ENCODE measurements at regions not wholly inside any gene's neighbourhood (a gene's known extent, or its start where the extent isn't known, plus 50 kb on each side); places are given as distances from the start of the nearest gene placed in this dataset.

- no peak for DNase-seq (ENCODE audit: low read depth in 2 of 2)
Measured at GRCh38 chr5:1669276-1670155, 130.1 kb downstream of the MRPL36 start.

GRCh38 chr5:1668141-1668721 lies 131.4 kb downstream of the MRPL36 start:
- DNase-seq (ENCODE audit: low read depth in 2 of 2): no peak

DNA sequence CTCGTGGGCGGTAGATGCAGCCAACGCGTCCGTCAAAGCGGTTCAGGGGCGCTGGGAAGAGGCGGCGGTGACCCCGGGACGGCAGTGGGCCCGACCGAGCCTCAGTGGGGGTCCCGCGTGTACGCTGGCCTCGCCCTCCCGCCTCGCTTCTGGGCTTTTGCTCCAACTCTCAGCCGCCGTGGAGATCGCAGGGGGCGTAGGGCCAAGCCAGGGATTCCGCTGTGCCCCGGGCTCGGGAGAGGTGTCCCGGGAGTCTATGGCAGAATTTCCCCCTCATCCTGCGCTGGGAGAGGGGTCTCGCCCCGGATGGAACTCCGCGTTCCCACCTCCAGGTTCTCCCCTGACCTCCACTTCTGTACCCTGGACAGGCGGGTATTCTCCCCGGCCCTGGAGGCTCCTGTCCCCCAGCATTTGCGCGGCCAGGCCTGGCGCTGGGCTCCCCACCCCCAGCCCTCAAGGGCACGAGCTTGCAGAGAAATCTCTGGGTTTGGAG lies 131.9 kb downstream of the MRPL36 start:
- DNase-seq (ENCODE audit: low read depth in 2 of 2): no peak

DNA sequence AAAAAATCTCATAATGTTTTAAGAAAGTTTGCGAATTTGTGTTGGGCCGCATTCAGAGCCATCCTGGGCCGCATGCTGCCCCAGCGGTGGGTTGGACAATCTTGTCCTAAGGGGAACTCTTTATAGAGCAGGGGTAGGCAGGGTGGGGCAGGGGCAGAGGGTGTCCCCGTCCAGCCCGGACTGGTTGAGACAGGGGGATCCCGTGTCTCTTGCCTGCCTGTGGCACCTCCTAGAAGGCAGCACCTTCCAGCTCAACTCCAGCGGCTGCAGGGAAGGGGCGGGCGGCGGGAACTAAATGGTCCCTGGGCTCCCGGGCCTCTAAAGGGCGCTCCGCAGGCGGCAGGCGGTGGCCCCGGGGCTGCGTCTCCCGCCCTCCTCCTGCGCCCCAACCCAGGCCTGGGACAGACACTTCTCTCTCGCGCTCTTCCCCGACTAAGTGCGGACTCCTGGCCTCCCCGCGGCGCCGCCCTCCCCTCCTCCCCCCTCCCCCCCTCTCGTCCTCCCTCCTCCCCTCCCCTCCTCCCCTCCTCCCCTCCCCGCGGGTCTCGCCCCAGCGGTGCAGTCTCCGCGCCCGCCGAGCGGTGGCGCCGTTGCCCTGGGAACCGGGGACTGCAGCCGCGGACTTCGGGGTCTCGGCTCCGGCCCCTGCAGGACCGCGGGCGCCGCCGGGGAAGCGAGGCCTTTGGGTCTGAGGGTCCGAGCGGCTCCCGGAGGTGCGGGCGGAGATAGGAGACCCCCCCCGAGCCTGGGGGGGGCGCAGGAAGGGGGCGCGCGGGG lies 132.6 kb downstream of the MRPL36 start:
- no peak for DNase-seq (ENCODE audit: low read depth in 2 of 2)

DNA sequence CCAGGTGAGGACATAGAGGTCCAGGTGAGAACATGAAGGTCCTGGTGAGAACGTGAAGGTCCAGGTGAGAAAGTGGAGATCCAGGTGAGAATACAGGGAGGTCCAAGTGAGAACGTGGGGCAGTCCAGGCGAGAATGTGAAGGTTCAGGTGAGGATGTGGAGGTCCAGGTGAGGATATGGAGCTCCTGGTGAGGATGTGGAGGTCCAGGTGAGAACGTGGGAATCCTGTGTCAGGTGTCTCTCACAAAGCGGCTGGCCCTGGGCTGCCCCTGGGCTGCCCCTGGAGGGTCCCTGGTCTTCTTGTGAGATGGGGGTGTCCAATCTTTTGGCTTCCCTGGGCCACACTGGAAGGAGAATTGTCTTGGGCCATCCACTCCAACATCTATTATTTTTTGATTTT lies 133.4 kb downstream of the MRPL36 start:
- no peak for DNase-seq (ENCODE audit: low read depth in 2 of 2)

- DNase-seq (ENCODE audit: low read depth in 2 of 2): no peak
Measured at GRCh38 chr5:1665803-1666202, 133.8 kb downstream of the MRPL36 start.

- no peak for DNase-seq (ENCODE audit: low read depth in 2 of 2)
Measured at GRCh38 chr5:1665231-1665630, 134.4 kb downstream of the MRPL36 start.

- DNase-seq (ENCODE audit: low read depth in 2 of 2): no peak
Measured at GRCh38 chr5:1663186-1663585, 136.5 kb downstream of the MRPL36 start.

- no peak for DNase-seq (ENCODE audit: low read depth in 2 of 2)
Measured at GRCh38 chr5:1662559-1663085, 137.0 kb downstream of the MRPL36 start.

GRCh38 chr5:1661831-1662558 lies 137.6 kb downstream of the MRPL36 start:
- no peak for DNase-seq (ENCODE audit: low read depth in 2 of 2)

DNA sequence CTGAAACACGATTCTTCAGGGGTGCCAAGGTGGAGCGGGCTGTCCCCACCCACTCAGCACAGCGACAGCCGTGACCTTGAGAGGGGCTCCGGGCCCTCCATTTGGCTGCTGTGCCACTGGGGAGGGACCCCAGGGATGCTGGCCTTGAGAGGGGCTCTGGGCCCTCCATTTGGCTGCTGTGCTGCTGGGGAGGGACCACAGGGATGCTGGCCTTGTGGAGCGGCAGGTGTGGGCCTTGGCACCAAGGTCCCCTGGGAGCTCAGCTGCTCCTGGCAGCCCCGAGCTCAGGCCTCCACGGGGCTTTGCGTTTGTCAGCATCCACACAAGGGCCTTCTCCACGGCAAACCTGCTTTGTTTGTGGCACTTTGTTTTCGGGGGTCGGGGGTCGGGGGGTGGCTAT lies 137.6 kb upstream of the LPCAT1 start:
- DNase-seq (ENCODE audit: low read depth in 2 of 2): no peak

DNA sequence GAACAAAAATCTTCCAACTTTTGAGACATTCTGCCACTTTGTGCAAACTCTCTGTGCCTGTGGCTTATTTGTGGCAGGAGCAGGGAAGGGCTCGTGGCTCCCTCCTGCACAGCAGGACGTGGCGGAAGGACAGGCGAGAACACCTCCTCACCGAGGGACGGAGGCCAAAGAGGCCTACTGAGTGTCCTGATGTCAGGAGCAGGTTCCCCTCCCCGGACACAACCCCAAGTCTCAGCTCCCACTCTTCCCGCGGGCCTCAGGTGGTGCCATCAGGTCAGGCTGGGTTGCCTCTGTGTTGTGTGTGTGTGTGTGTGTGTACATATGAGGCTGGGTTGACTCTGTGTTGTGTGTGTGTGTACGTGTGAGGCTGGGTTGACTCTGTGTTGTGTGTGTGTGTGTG lies 136.8 kb upstream of the LPCAT1 start:
- DNase-seq (ENCODE audit: low read depth in 2 of 2): no peak

DNA sequence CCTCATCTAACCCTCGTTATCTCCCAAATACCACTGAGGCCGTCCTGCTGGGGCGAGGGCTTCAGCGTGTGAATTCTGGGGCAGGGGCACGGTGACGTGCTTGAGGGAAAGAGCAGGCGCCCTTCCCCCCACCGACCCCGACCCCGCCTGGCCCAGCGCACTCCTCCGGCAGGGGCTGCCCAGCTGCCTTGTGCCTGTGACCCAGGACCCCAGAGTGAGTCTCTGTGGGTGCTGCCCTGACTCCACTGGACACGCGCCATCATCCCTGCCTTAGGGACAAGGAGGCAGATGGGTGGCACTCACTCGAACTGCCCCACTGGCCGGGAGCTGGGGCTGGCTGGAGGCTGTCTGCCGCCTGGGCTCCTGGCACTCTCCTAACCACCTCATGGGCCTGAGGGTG lies 136.2 kb upstream of the LPCAT1 start:
- no peak for DNase-seq (ENCODE audit: low read depth in 2 of 2)

DNA sequence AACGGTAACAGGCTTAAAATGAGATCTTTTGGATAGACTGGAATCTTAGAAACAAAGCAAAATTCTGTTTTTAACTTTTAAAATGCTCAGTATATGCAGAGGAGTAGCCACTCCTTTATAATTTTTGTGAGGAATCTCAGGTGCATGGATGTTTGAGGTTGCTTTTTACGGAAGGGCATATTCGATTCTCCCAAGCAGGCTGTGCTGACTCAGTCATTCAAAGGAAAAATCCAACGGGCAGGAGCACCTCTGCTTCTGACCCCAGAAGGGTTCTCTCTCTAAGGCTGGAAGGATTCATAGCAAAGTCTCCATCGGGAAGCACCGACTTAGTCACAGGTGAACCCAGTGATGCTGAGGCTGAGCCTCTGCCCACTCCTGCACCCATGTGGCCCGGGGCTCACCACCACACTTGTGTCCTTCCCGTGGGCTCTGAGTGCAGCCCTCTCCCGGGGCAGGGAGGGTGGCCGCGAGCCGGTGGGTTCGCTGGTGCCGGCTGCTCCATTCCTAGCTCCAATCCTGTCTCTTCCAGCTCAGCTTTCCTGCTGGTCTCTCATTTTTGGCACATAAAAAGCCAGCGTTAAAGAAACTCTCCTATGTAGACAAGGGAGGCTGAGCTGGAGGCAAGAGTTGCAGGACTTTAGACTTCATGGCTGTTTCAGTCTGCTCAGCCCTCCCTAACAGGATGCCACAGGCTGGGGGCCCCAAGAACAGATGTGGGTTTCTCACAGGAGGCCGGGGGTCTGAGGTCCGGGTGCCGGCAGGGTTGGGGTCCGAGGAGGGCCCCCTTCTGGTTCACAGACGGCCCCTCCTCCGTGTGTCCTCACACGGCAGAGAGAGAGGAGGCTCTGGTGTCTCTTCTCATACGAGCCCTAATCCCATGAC lies 135.6 kb upstream of the LPCAT1 start:
- no peak for DNase-seq (ENCODE audit: low read depth in 2 of 2)

GRCh38 chr5:1658665-1659064 lies 134.9 kb upstream of the LPCAT1 start:
- DNase-seq (ENCODE audit: low read depth in 2 of 2): no peak

DNA sequence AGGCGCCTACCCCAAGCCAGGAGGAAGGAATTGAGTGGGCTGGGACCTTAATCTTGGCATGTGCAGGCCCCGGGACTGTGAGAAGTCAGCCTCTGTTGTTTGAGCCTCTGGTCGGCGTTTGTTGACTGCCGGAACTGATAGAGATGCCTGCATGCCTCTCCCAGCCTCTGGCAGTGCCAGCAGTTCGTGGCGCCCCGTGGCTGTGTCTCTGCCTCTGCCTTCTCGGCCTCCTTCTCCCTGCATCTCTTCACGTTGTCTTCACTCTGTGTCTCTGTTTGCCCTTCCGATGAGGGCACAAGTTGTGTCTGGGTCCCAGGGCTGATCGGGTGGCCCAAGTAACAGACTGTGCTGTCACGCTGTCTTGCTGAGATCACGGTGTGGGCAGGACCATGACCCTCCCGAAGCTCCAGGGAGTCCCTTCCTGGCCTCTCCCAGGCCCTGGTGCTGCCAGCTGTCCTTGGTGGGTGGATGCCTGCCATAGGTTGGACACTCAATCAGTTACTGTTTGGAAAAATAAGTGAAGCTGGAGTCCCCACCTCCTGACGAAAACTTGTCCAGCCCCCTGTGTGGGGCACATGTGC lies 133.5 kb upstream of the LPCAT1 start:
- DNase-seq (ENCODE audit: low read depth in 2 of 2): no peak

- DNase-seq (ENCODE audit: low read depth in 2 of 2): no peak
Measured at GRCh38 chr5:1656271-1656975, 132.7 kb upstream of the LPCAT1 start.

GRCh38 chr5:1655496-1656270 lies 131.9 kb upstream of the LPCAT1 start:
- no peak for DNase-seq (ENCODE audit: low read depth in 2 of 2)
